Suprapubic skin (tissue), 4 donors: ENCODE measurements at regions not wholly inside any gene's neighbourhood (a gene's known extent, or its start where the extent isn't known, plus 50 kb on each side); places are given as distances from the start of the nearest gene placed in this dataset.
"Not testable (repeated sequence)": the region's sequence is repeated elsewhere in the genome, so short reads cannot be mapped to it uniquely, and the experiment has no call there.

Source experiments
- DNase-seq, 2 donors: peaks; one replicate each; pipeline ENCODE4 v3.0.0-alpha.2; 2019; ENCODE audit warnings: low spot score in 2 of 2
- H3K27ac ChIP-seq: fragments of 200-600 bp; sonication (generic); one replicate; pipeline ENCODE4 v1.5.1; 2019
- H3K27me3 ChIP-seq: fragments of 200-600 bp; sonication (generic); one replicate; pipeline ENCODE4 v1.5.1; 2019
- H3K36me3 ChIP-seq: fragments of 200-600 bp; sonication (generic); one replicate; pipeline ENCODE4 v1.5.1; 2019
- H3K4me1 ChIP-seq: fragments of 200-600 bp; sonication (generic); one replicate; pipeline ENCODE4 v1.5.1; 2019
- H3K4me3 ChIP-seq: fragments of 200-600 bp; sonication (generic); one replicate; pipeline ENCODE4 v1.5.1; 2019; ENCODE audit warnings: mild to moderate bottlenecking
- H3K9me3 ChIP-seq: fragments of 200-600 bp; sonication (generic); one replicate; pipeline ENCODE4 v1.5.1; 2019
- CTCF ChIP-seq, 2 donors: fragments of 200-600 bp in 1 of 2; fragments of 450-650 bp in 1 of 2; sonication (generic) in 1 of 2; IDR thresholded peaks; one replicate each; pipeline ENCODE4 v1.5.1; 2016 to 2019; ENCODE audit warnings: antibody characterized with exemption in 2 of 2, mild to moderate bottlenecking in 1 of 2, moderate library complexity in 1 of 2
- EP300 ChIP-seq: sonication (generic); formaldehyde crosslinking; IDR thresholded peaks from one replicate; pipeline ENCODE4 v1.6.1; 2017; ENCODE audit warnings: antibody characterized with exemption
- POLR2A ChIP-seq, 2 donors: fragments of 450-650 bp; IDR thresholded peaks; one replicate each; pipeline ENCODE4 v1.6.1; 2017; ENCODE audit warnings: antibody characterized with exemption in 2 of 2, mild to moderate bottlenecking in 2 of 2, moderate library complexity in 2 of 2
- POLR2AphosphoS5 ChIP-seq, 3 donors: sonication (generic); formaldehyde crosslinking; IDR thresholded peaks; one replicate each; pipeline ENCODE4 v1.6.1; 2017; ENCODE audit warnings: antibody characterized with exemption in 3 of 3
- WGBS: methylation state at CpG from one replicate; pipeline ENCODE4 v1.1.5; 2018; 5-methylcytosine and 5-hydroxymethylcytosine counted together

GRCh38 chr16:72464052-72464451 lies 292.1 kb upstream of the PMFBP1 start:
- H3K27ac ChIP-seq: no peak overlapping the region
- H3K9me3 ChIP-seq: no peaks in the 10 kb centered on the region
- 94% methylated on average over 1 of the region's 1 CpG for WGBS
- no peak for DNase-seq
- no peaks in the 10 kb centered on the region for H3K4me1 ChIP-seq
- no peak overlapping the region for H3K4me3 ChIP-seq
- no peaks in the 10 kb centered on the region for H3K36me3 ChIP-seq
- TF ChIP-seq CTCF (IDR thresholded peaks at IDR 0.05): no peak
- TF ChIP-seq POLR2AphosphoS5 (IDR thresholded peaks at IDR 0.05): no peak
- TF ChIP-seq EP300: no peak
- no peak for TF ChIP-seq POLR2A (IDR thresholded peaks at IDR 0.05)
- H3K27me3 ChIP-seq: no peaks in the 10 kb centered on the region

DNA sequence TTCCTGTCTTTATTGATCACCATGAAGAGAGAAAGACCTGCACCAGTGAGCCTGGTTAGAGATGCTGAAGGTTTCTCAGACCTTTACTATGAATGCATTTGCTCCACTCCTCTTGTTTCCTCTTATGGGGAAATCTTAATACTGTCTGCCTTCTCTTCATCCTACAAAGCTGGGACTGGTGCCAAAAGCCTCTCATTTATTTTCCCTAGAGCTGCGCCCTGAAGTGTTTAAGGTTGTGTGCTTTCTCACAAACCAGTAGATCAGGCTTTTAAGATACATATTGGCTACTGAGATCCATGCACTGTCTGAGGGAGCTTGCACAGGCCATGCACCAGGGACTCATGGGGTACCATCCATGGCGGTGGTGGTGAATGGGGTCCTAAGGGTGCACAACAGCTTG lies 286.1 kb upstream of the PMFBP1 start:
- DNase-seq: no peak
- Histone ChIP-seq H3K4me3 (no peak overlapping the region), H3K27me3 (no peaks in the 10 kb centered on the region)

DNA sequence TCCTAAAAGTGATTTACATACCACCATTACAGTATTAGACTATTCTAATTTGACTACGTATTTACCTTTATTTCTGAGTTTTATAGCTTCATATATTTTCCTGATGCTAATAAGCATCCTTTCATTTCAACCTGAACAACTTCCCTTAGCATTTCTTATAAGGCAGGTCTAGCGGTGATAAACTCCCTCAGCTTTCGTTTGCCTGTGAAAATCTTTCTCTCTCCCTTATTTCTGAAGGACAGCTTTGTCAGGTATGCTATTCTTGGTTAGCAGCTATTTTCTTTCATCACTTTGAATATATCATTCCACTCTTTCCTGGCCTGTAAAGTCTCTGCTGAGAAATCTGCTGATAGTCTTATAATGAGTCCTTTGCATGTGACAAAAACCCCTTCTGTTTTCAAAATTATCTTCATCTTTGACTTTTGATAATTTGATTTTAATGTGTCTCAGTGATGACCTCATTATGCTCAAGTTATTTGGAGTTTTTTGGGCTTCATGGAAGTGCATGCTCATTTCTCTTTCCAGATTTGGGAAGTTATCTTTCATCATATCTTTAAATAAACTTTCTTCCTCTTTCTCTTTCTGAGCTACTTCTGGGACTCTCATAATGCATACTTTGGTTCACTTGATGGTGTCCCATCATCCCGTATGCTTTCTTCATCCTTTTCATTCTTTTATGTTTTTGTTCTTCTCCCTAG lies 285.4 kb upstream of the PMFBP1 start:
- no peak for DNase-seq
- H3K4me3 ChIP-seq: no peak overlapping the region
- H3K4me1 ChIP-seq: no peaks in the 10 kb centered on the region
- H3K9me3 ChIP-seq: no peaks in the 10 kb centered on the region
- 96% methylated on average over 4 of the region's 4 CpGs for WGBS
- H3K27ac ChIP-seq: no peak overlapping the region
- no peaks in the 10 kb centered on the region for H3K36me3 ChIP-seq
- TF ChIP-seq CTCF (IDR thresholded peaks at IDR 0.05) (no peak), POLR2AphosphoS5 (IDR thresholded peaks at IDR 0.05) (no peak), EP300 (no peak)
- H3K27me3 ChIP-seq: no peaks in the 10 kb centered on the region

More for the DNA sequence above, 286.1 kb upstream of the PMFBP1 start:
- Histone ChIP-seq H3K9me3 (no peaks in the 10 kb centered on the region), H3K4me1 (no peaks in the 10 kb centered on the region), H3K36me3 (no peaks in the 10 kb centered on the region), H3K27ac (no peak overlapping the region)
- WGBS: 98% methylated on average over 2 of the region's 2 CpGs
- TF ChIP-seq EP300: no peak
- TF ChIP-seq CTCF (IDR thresholded peaks at IDR 0.05): no peak
- TF ChIP-seq POLR2A (IDR thresholded peaks at IDR 0.05): no peak
- TF ChIP-seq POLR2AphosphoS5 (IDR thresholded peaks at IDR 0.05): no peak

DNA sequence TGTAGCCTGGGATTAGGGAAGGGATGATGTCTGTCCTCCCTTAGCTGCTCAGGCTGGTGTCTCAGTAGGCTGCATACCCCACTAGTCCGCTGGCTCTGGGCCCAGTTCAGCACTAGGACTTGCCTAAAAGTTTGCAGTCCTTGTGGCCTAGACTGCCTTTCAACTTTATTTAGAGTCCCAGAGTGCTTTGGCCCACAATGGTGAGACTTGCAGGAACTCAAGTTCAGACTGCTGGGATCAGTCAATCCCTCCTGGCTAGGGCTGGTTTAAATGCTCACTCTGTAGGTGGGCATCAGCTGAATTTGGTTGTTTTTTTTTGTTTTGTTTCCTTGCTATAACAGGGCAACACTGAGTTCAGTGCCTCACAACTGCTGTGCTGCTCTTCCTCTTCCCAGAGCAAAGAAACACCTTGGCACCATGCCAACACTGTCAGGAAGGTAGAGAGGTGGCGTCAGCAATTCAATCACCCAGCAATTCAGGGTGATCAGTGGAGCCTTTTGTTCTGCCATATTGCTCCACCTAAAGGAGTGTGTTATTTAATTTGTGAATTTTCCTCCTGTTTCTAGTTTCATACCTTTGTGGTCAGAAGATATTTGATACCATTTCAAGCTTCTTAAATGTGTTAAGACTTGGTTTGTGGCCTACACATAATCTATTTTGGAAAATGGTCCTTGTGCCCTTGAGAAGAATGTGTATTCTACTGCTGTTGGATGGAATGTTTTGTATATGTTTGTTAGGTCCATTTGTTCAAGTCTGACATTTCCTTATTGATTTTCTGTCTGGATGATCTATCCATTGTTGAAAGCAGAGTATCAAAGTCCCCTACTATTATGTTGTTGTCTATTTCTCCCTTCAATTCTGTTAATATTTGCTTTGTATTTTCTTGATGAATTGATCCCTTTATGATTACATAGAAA lies 284.0 kb upstream of the PMFBP1 start:
- H3K9me3 ChIP-seq: peaks cover 5% of the 10 kb centered on the region
- no peak for TF ChIP-seq POLR2AphosphoS5 (IDR thresholded peaks at IDR 0.05)
- no peak for TF ChIP-seq POLR2A (IDR thresholded peaks at IDR 0.05)
- no peak for TF ChIP-seq EP300
- TF ChIP-seq CTCF (IDR thresholded peaks at IDR 0.05): no peak
- no peak overlapping the region for H3K4me3 ChIP-seq
- H3K36me3 ChIP-seq: no peaks in the 10 kb centered on the region
- no peak overlapping the region for H3K27ac ChIP-seq
- H3K4me1 ChIP-seq: no peaks in the 10 kb centered on the region
- DNase-seq: no peak
- H3K27me3 ChIP-seq: no peaks in the 10 kb centered on the region
- 73% methylated on average over 2 of the region's 2 CpGs for WGBS

DNA sequence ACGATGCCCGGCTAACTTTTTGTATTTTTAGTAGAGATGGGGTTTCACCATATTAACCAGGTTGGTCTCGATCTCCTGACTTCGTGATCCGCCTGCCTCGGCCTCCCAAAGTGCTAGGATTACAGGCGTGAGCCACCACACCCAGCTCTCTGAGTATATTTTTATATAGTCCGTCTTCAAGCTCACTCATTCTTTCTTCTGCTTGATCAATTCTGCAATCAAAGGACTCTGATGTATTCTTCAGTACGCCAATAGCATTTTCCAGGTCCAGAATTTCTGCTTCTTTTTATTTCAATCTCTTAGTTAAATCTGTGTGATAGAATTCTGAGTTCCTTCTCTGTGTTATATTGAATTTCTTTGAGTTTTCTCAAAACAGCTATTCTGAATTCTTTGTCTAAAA lies 281.9 kb upstream of the PMFBP1 start:
- H3K27ac ChIP-seq, H3K4me1 ChIP-seq, DNase-seq, H3K4me3 ChIP-seq, H3K27me3 ChIP-seq, H3K9me3 ChIP-seq, H3K36me3 ChIP-seq: not testable (repeated sequence)
- WGBS: 97% methylated on average over 9 of the region's 9 CpGs
